CD14-positive monocyte (primary cell): ENCODE measurements at regions not wholly inside any gene's neighbourhood (a gene's known extent, or its start where the extent isn't known, plus 50 kb on each side); places are given as distances from the start of the nearest gene placed in this dataset.

Experiments
- DNase-seq, 3 donors: peaks; one replicate each; pipeline ENCODE4 v3.0.0-alpha.2; 2011 to 2022
- H2AFZ ChIP-seq: 2 replicates; pipeline ENCODE4 v1.6.0; 2012; ENCODE audit warnings: mild to moderate bottlenecking, low read depth, low read length, inconsistent platforms; ENCODE audit not compliant: insufficient read depth, poor library complexity, severe bottlenecking
- H3K27ac ChIP-seq, 2 donors: 1 replicate in 1 of 2; 2 replicates in 1 of 2; pipeline ENCODE4 v1.5.1; 2012 to 2013; ENCODE audit warnings: low read length in 2 of 2, control low read depth in 1 of 2, inconsistent platforms in 1 of 2, low read depth in 1 of 2, mild to moderate bottlenecking in 1 of 2
- H3K27me3 ChIP-seq, 2 donors: one replicate each; pipeline versions ENCODE4 v1.6.0 to v1.6.1; 2011 to 2013; ENCODE audit warnings: low read length in 2 of 2; ENCODE audit not compliant: control insufficient read depth in 2 of 2, insufficient read depth in 2 of 2
- H3K36me3 ChIP-seq, 2 donors: replicated peaks in 1 of 2; 1 replicate in 1 of 2; 2 replicates in 1 of 2; pipeline versions ENCODE4 v1.5.1 to v1.6.1; 2012 to 2013; ENCODE audit warnings: low read length in 2 of 2, control low read depth in 1 of 2, inconsistent platforms in 1 of 2, mild to moderate bottlenecking in 1 of 2; ENCODE audit not compliant: insufficient read depth in 2 of 2, control insufficient read depth in 1 of 2
- H3K4me1 ChIP-seq, 2 donors: 1 replicate in 1 of 2; 2 replicates in 1 of 2; pipeline versions ENCODE4 v1.5.1 to v1.6.1; 2012 to 2013; ENCODE audit warnings: low read length in 2 of 2, control low read depth in 1 of 2, inconsistent platforms in 1 of 2, mild to moderate bottlenecking in 1 of 2, moderate library complexity in 1 of 2; ENCODE audit not compliant: insufficient read depth in 2 of 2, control insufficient read depth in 1 of 2
- H3K4me2 ChIP-seq: replicated peaks from 2 replicates; pipeline ENCODE3; 2012; ENCODE audit warnings: low read length, moderate library complexity, mild to moderate bottlenecking; ENCODE audit not compliant: poor library complexity, severe bottlenecking; ENCODE audit errors: extremely low read depth
- H3K4me3 ChIP-seq, 3 experiments: fragments of 200-600 bp in 1 of 3; sonication (generic) in 1 of 3; replicated peaks in 1 of 3; 1 replicate in 2 of 3; 2 replicates in 1 of 3; pipeline ENCODE4 v1.5.1; 2011 to 2013; ENCODE audit warnings: low read length in 3 of 3, mild to moderate bottlenecking in 3 of 3, control low read depth in 2 of 3, low read depth in 2 of 3, inconsistent platforms in 1 of 3, moderate library complexity in 1 of 3
- H3K79me2 ChIP-seq: 2 replicates; pipeline ENCODE4 v1.6.0; 2012; ENCODE audit warnings: mild to moderate bottlenecking, control low read depth, inconsistent platforms, low read length, moderate library complexity; ENCODE audit not compliant: insufficient read depth
- H3K9ac ChIP-seq: 2 replicates; pipeline ENCODE4 v1.6.0; 2017; ENCODE audit warnings: low read length, mild to moderate bottlenecking; ENCODE audit not compliant: insufficient read depth, poor library complexity, severe bottlenecking
- H3K9me3 ChIP-seq, 2 donors: replicated peaks in 1 of 2; 1 replicate in 1 of 2; 2 replicates in 1 of 2; pipeline versions ENCODE4 v1.5.1 to v1.6.1; 2012 to 2013; ENCODE audit warnings: low read length in 2 of 2, control low read depth in 1 of 2; ENCODE audit not compliant: control insufficient read depth in 1 of 2, insufficient read depth in 1 of 2
- H4K20me1 ChIP-seq: 2 replicates; pipeline ENCODE4 v1.6.0; 2012; ENCODE audit warnings: mild to moderate bottlenecking, low read length, control low read depth, moderate library complexity; ENCODE audit not compliant: insufficient read depth
- H3K27ac Mint-ChIP-seq, 7 donors: one replicate each; pipeline ENCODE4 v1.8.0; 2020; ENCODE audit warnings: mild to moderate bottlenecking in 7 of 7, mixed read lengths in 7 of 7, moderate library complexity in 6 of 7, inconsistent platforms in 2 of 7
- H3K27me3 Mint-ChIP-seq, 3 donors: one replicate each; pipeline ENCODE4 v1.8.0; 2021 to 2022; ENCODE audit warnings: low read depth in 3 of 3, mild to moderate bottlenecking in 3 of 3, mixed read lengths in 3 of 3, moderate library complexity in 3 of 3, inconsistent platforms in 1 of 3
- H3K36me3 Mint-ChIP-seq, 2 donors: one replicate each; pipeline ENCODE4 v1.8.0; 2020; ENCODE audit warnings: mixed read lengths in 2 of 2, inconsistent platforms in 1 of 2, mild to moderate bottlenecking in 1 of 2
- H3K4me1 Mint-ChIP-seq: one replicate; pipeline ENCODE4 v1.8.0; 2020; ENCODE audit warnings: mild to moderate bottlenecking, mixed read lengths
- H3K4me3 Mint-ChIP-seq, 2 donors: one replicate each; pipeline ENCODE4 v1.8.0; 2020; ENCODE audit warnings: mild to moderate bottlenecking in 2 of 2, mixed read lengths in 2 of 2, moderate library complexity in 1 of 2
- H3K9me3 Mint-ChIP-seq, 7 donors: one replicate each; pipeline ENCODE4 v1.8.0; 2020 to 2022; ENCODE audit warnings: mixed read lengths in 7 of 7, mild to moderate bottlenecking in 6 of 7, moderate library complexity in 6 of 7, inconsistent platforms in 2 of 7
- CTCF ChIP-seq: fragments of 200-600 bp; IDR thresholded peaks from one replicate; pipeline ENCODE4 v1.8.0; 2022; ENCODE audit warnings: antibody characterized with exemption, mild to moderate bottlenecking
- WGBS: methylation state at CpG from one replicate; pipeline ENCODE4 v1.1.5; 2013; ENCODE audit warnings: missing lambda C conversion rate; ENCODE audit not compliant: insufficient coverage; 5-methylcytosine and 5-hydroxymethylcytosine counted together
- intact Hi-C, 2 donors: fragments of 100-400 bp; cut with micrococcal nuclease; formaldehyde crosslinking; loops; one replicate each; pipeline versions ENCODE4 v1.15.0 to v1.15.1; 2023

GRCh38 chr22:47448231-47449223, 686.1 kb downstream of the TBC1D22A start:
- Mint-ChIP-seq H3K9me3 (peaks cover 5 to 30% (median 11%) of the 10 kb centered on the region in 7 donors), H3K27ac (no peak overlapping the region), H3K4me1 (no peaks in the 10 kb centered on the region), H3K4me3 (no peak overlapping the region), H3K36me3 (no peaks in the 10 kb centered on the region), H3K27me3 (peaks cover 1 to 5% (median 3%) of the 10 kb centered on the region in 3 donors)
- Histone ChIP-seq H3K79me2 (no peaks in the 10 kb centered on the region), H3K9me3 (peaks cover 17 to 29% of the 10 kb centered on the region in 2 donors), H3K4me1 (no peaks in the 10 kb centered on the region), H3K9ac (no peak overlapping the region), H3K27me3 (no peaks in the 10 kb centered on the region), H3K4me3 (no peak overlapping the region), H3K27ac (no peak overlapping the region), H3K36me3 (no peaks in the 10 kb centered on the region), H2AFZ (no peak overlapping the region), H4K20me1 (no peaks in the 10 kb centered on the region), H3K4me2 (no peak overlapping the region)
- no peak for TF ChIP-seq CTCF
- WGBS = 89% methylated on average over 13 of the region's 19 CpGs
- no peak for DNase-seq
- intact Hi-C loops = no loop called here

GRCh38 chr22:47446821-47447810, 684.7 kb downstream of the TBC1D22A start:
- H3K36me3 ChIP-seq = no peaks in the 10 kb centered on the region
- no peak for DNase-seq
- Mint-ChIP-seq H3K27me3 (peaks cover 0 to 3% (median 3%) of the 10 kb centered on the region in 3 donors), H3K27ac (no peak overlapping the region), H3K36me3 (no peaks in the 10 kb centered on the region), H3K4me1 (no peaks in the 10 kb centered on the region), H3K4me3 (no peak overlapping the region), H3K9me3 (peaks cover 7 to 31% (median 20%) of the 10 kb centered on the region in 7 donors)
- no peak overlapping the region for H2AFZ ChIP-seq
- H3K9ac ChIP-seq = no peak overlapping the region
- H3K27me3 ChIP-seq = no peaks in the 10 kb centered on the region
- no peak for TF ChIP-seq CTCF
- H3K4me2 ChIP-seq = no peak overlapping the region
- no peak overlapping the region for H3K4me3 ChIP-seq
- H3K79me2 ChIP-seq = no peaks in the 10 kb centered on the region
- 93% methylated on average over 28 of the region's 28 CpGs for WGBS
- H3K27ac ChIP-seq = no peak overlapping the region
- no peaks in the 10 kb centered on the region for H4K20me1 ChIP-seq
- intact Hi-C loops = no loop called here
- H3K4me1 ChIP-seq = no peaks in the 10 kb centered on the region
- H3K9me3 ChIP-seq = peaks cover 24 to 31% of the 10 kb centered on the region in 2 donors
